Vagina (tissue), 2 donors: ENCODE measurements at regions not wholly inside any gene's neighbourhood (a gene's known extent, or its start where the extent isn't known, plus 50 kb on each side); places are given as distances from the start of the nearest gene placed in this dataset.

Experiments used
- DNase-seq, 2 donors: peaks; one replicate each; pipeline ENCODE4 v3.0.0-alpha.2; 2017; ENCODE audit errors: extremely low spot score in 2 of 2
- H3K27ac ChIP-seq: fragments of 200-600 bp; sonication (generic); one replicate; pipeline ENCODE4 v1.5.1; 2019
- H3K27me3 ChIP-seq: fragments of 200-600 bp; sonication (generic); one replicate; pipeline ENCODE4 v1.5.1; 2019
- H3K36me3 ChIP-seq, 2 donors: fragments of 200-600 bp; sonication (generic); one replicate each; pipeline ENCODE4 v1.5.1; 2017 to 2019
- H3K4me1 ChIP-seq: fragments of 200-600 bp; sonication (generic); one replicate; pipeline ENCODE4 v1.5.1; 2019
- H3K4me3 ChIP-seq, 2 donors: fragments of 200-600 bp; sonication (generic); 1 replicate in 1 of 2; 2 replicates in 1 of 2; pipeline ENCODE4 v1.5.1; 2016 to 2019
- H3K9me3 ChIP-seq: fragments of 200-600 bp; sonication (generic); one replicate; pipeline ENCODE4 v1.5.1; 2019
- POLR2A ChIP-seq, 2 donors: fragments of 450-650 bp; IDR thresholded peaks; one replicate each; pipeline ENCODE4 v1.6.1; 2017; ENCODE audit warnings: antibody characterized with exemption in 2 of 2, mild to moderate bottlenecking in 2 of 2, moderate library complexity in 2 of 2
- POLR2AphosphoS5 ChIP-seq, 2 donors: sonication (generic); formaldehyde crosslinking; IDR thresholded peaks; one replicate each; pipeline ENCODE4 v1.9.0; 2017; ENCODE audit warnings: antibody characterized with exemption in 2 of 2, mild to moderate bottlenecking in 2 of 2, low read depth in 1 of 2; ENCODE audit not compliant: insufficient read depth in 1 of 2
- intact Hi-C: fragments of 100-400 bp; cut with DNase I; formaldehyde crosslinking; loops from one replicate; pipeline ENCODE4 v1.15.1; 2023
- TF ChIP-seq, protein P1 (sequence below), 3 experiments: fragments of 450-650 bp in 2 of 3; fragments of 200-600 bp in 1 of 3; sonication (generic) in 1 of 3; IDR thresholded peaks; one replicate each; pipeline ENCODE4 v1.5.1; 2017 to 2019; ENCODE audit warnings: antibody characterized with exemption in 3 of 3, mild to moderate bottlenecking in 2 of 3, moderate library complexity in 2 of 3

GRCh38 chr18:37674570-37674969, 109.0 kb upstream of the CELF4 start:
- Histone ChIP-seq H3K4me1 (no peaks in the 10 kb centered on the region), H3K4me3 (no peak overlapping the region), H3K27me3 (no peaks in the 10 kb centered on the region), H3K9me3 (no peaks in the 10 kb centered on the region), H3K27ac (no peak overlapping the region), H3K36me3 (no peaks in the 10 kb centered on the region)
- no peak for TF ChIP-seq POLR2A (IDR thresholded peaks at IDR 0.05)
- TF ChIP-seq, protein P1, sequence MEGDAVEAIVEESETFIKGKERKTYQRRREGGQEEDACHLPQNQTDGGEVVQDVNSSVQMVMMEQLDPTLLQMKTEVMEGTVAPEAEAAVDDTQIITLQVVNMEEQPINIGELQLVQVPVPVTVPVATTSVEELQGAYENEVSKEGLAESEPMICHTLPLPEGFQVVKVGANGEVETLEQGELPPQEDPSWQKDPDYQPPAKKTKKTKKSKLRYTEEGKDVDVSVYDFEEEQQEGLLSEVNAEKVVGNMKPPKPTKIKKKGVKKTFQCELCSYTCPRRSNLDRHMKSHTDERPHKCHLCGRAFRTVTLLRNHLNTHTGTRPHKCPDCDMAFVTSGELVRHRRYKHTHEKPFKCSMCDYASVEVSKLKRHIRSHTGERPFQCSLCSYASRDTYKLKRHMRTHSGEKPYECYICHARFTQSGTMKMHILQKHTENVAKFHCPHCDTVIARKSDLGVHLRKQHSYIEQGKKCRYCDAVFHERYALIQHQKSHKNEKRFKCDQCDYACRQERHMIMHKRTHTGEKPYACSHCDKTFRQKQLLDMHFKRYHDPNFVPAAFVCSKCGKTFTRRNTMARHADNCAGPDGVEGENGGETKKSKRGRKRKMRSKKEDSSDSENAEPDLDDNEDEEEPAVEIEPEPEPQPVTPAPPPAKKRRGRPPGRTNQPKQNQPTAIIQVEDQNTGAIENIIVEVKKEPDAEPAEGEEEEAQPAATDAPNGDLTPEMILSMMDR (IDR thresholded peaks at IDR 0.05) = no peak
- no peak for TF ChIP-seq POLR2AphosphoS5 (IDR thresholded peaks at IDR 0.05; ENCODE audit: insufficient read depth in 1 of 2, low read depth in 1 of 2)
- intact Hi-C loops = no loop called here
- DNase-seq = peak in 1 of 2 donors; percentile 16

- peak; percentile 16 to 29 for DNase-seq
- Histone ChIP-seq H3K27me3 (no peaks in the 10 kb centered on the region), H3K4me3 (no peak overlapping the region), H3K9me3 (no peaks in the 10 kb centered on the region), H3K27ac (no peak overlapping the region), H3K36me3 (no peaks in the 10 kb centered on the region), H3K4me1 (no peaks in the 10 kb centered on the region)
- TF ChIP-seq, protein P1 (IDR thresholded peaks at IDR 0.05) = no peak
- TF ChIP-seq POLR2AphosphoS5 (IDR thresholded peaks at IDR 0.05; ENCODE audit: insufficient read depth in 1 of 2, low read depth in 1 of 2) = no peak
- intact Hi-C loops = no loop called here
Measured at GRCh38 chr18:37673671-37674070, 108.1 kb upstream of the CELF4 start.

GRCh38 chr18:37672932-37673595, 107.5 kb upstream of the CELF4 start:
- no peak for TF ChIP-seq POLR2AphosphoS5 (IDR thresholded peaks at IDR 0.05; ENCODE audit: insufficient read depth in 1 of 2, low read depth in 1 of 2)
- TF ChIP-seq, protein P1 (IDR thresholded peaks at IDR 0.05) = no peak
- no peak for TF ChIP-seq POLR2A (IDR thresholded peaks at IDR 0.05)
- DNase-seq = peak in 1 of 2 donors; percentile 34
- Histone ChIP-seq H3K27ac (no peak overlapping the region), H3K9me3 (no peaks in the 10 kb centered on the region), H3K27me3 (no peaks in the 10 kb centered on the region), H3K4me1 (no peaks in the 10 kb centered on the region), H3K4me3 (no peak overlapping the region), H3K36me3 (no peaks in the 10 kb centered on the region)
- intact Hi-C loops = no loop called here

DNA sequence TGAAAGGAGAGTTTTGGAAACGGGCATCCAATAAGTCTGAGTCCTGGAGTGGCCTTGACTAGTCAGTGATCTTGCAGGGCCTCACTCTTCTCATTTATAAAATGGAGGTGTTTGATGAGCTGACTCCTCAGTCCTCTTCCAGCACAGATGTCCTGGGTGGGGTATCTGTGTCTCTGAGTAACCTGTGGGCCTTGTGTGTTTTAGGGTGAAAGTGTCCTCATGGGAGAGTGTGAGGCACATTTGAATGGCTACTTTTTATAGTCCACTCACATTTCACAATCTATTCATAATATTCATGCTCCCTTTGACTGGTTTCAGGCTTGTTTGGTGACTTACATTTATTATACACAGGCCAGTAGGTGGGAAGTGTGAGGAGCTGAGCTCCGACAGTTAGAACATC, 106.4 kb upstream of the CELF4 start:
- peak; percentile 54 to 84 for DNase-seq
- H3K27me3 ChIP-seq = no peaks in the 10 kb centered on the region
- TF ChIP-seq, protein P1 (IDR thresholded peaks at IDR 0.05) = no peak
- TF ChIP-seq POLR2AphosphoS5 (IDR thresholded peaks at IDR 0.05; ENCODE audit: insufficient read depth in 1 of 2, low read depth in 1 of 2) = no peak
- no peak for TF ChIP-seq POLR2A (IDR thresholded peaks at IDR 0.05)
- no peak overlapping the region for H3K27ac ChIP-seq
- H3K36me3 ChIP-seq = no peaks in the 10 kb centered on the region
- intact Hi-C loops = no loop called here
- no peak overlapping the region for H3K4me3 ChIP-seq
- no peaks in the 10 kb centered on the region for H3K4me1 ChIP-seq
- no peaks in the 10 kb centered on the region for H3K9me3 ChIP-seq

DNA sequence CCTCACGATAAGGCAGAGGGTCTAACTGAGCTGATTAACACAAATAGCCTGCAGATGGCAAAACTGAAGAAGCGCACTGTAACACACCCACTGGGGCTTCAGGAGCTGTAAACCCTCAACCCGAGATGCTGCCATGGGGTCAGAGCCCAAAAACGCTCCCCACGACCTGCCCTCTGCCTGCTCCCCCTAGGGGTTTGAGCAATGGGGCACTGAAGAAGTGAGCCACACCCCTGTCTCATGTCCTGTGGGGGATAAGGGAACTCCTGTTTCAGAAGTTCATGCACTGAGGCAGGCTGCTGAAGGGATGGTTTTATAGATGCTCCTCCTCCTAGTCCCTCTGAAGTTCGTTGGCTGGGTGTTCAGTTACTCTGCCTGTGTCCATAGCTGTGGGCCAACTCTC, 105.9 kb upstream of the CELF4 start:
- TF ChIP-seq, protein P1 (IDR thresholded peaks at IDR 0.05) = no peak
- TF ChIP-seq POLR2A (IDR thresholded peaks at IDR 0.05) (no peak), POLR2AphosphoS5 (IDR thresholded peaks at IDR 0.05; ENCODE audit: insufficient read depth in 1 of 2, low read depth in 1 of 2) (no peak)
- Histone ChIP-seq H3K4me3 (no peak overlapping the region), H3K27me3 (no peaks in the 10 kb centered on the region), H3K4me1 (no peaks in the 10 kb centered on the region), H3K9me3 (no peaks in the 10 kb centered on the region), H3K27ac (no peak overlapping the region), H3K36me3 (no peaks in the 10 kb centered on the region)
- intact Hi-C loops = no loop called here
- peak in 1 of 2 donors; percentile 58 for DNase-seq
